DND-41 (cell line): ENCODE measurements at regions not wholly inside any gene's neighbourhood (a gene's known extent, or its start where the extent isn't known, plus 50 kb on each side); places are given as distances from the start of the nearest gene placed in this dataset.

ENCODE experiments used
- ATAC-seq: fragments of 200-7000 bp; cut with Tn5 transposase; 3 replicates; pipeline ENCODE4 v1.9.1; 2021; ENCODE audit warnings: low read depth; ENCODE audit not compliant: insufficient read depth
- DNase-seq: peaks from one replicate; pipeline ENCODE4 v3.0.0-alpha.2; 2020
- H2AFZ ChIP-seq: 2 replicates; pipeline ENCODE4 v1.6.0; 2012; ENCODE audit warnings: low read depth, low read length
- H3K27ac ChIP-seq: 2 replicates; pipeline ENCODE4 v1.5.1; 2012; ENCODE audit warnings: low read length, inconsistent platforms
- H3K27me3 ChIP-seq: fragments of 200-600 bp; sonication (generic); 2 replicates; pipeline ENCODE4 v1.6.0; 2012; ENCODE audit warnings: low read length, mild to moderate bottlenecking, inconsistent platforms; ENCODE audit not compliant: insufficient read depth, poor library complexity
- H3K36me3 ChIP-seq: 2 replicates; pipeline ENCODE4 v1.5.1; 2012; ENCODE audit warnings: low read length, inconsistent platforms; ENCODE audit not compliant: insufficient read depth
- H3K4me1 ChIP-seq: 2 replicates; pipeline ENCODE4 v1.5.1; 2012; ENCODE audit warnings: mild to moderate bottlenecking, low read length; ENCODE audit not compliant: insufficient read depth
- H3K4me2 ChIP-seq: 2 replicates; pipeline ENCODE4 v1.6.0; 2012; ENCODE audit warnings: mild to moderate bottlenecking, moderate library complexity, low read length, inconsistent platforms; ENCODE audit not compliant: insufficient read depth
- H3K4me3 ChIP-seq, 2 experiments: fragments of 200-600 bp in 1 of 2; shearing (Covaris generic) in 1 of 2; 2 replicates each; pipeline ENCODE4 v1.5.1; 2012 to 2016; ENCODE audit warnings: inconsistent platforms in 2 of 2, low read length in 2 of 2, mild to moderate bottlenecking in 2 of 2, low read depth in 1 of 2, moderate library complexity in 1 of 2
- H3K79me2 ChIP-seq: 2 replicates; pipeline ENCODE4 v1.6.0; 2012; ENCODE audit warnings: low read length, inconsistent platforms; ENCODE audit not compliant: insufficient read depth
- H3K9ac ChIP-seq: 2 replicates; pipeline ENCODE4 v1.6.0; 2012; ENCODE audit warnings: low read depth, mild to moderate bottlenecking, inconsistent platforms, low read length, moderate library complexity
- H3K9me3 ChIP-seq: 2 replicates; pipeline ENCODE4 v1.5.1; 2012; ENCODE audit warnings: low read length, moderate library complexity, mild to moderate bottlenecking, inconsistent platforms; ENCODE audit not compliant: insufficient read depth, severe bottlenecking
- H4K20me1 ChIP-seq: 2 replicates; pipeline ENCODE4 v1.6.0; 2012; ENCODE audit warnings: low read length; ENCODE audit not compliant: insufficient read depth
- CTCF ChIP-seq: IDR thresholded peaks from 2 replicates; pipeline ENCODE4 v1.5.1; 2012; ENCODE audit warnings: borderline replicate concordance, low read length, moderate library complexity, mild to moderate bottlenecking; ENCODE audit not compliant: poor library complexity, severe bottlenecking; ENCODE audit errors: extremely low read depth
- EZH2 ChIP-seq: IDR thresholded peaks from 3 replicates; pipeline ENCODE4 v1.6.1; 2012; ENCODE audit warnings: borderline replicate concordance, low read depth, mild to moderate bottlenecking, moderate library complexity, low read length, inconsistent platforms; ENCODE audit not compliant: severe bottlenecking

DNA sequence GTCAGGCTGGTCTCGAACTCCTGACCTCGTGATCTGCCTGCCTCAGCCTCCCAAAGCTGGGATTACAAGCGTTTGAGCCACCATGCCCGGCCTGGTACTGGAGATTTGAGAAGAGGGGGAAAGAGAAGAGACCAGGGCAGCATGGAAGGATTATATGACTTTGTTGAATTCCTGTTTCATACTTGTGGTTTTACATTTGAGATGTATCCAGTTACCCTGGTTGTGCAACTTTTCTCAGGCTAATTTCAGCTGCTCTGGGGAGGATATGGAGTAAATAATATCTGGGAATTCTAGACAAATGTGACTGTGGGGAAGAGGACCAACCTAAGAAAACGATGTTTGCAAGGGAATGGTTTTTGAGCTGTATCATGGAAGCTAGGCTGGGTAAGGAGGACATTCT is 89.5 kb upstream of the GREM2 start:
- H3K4me3 ChIP-seq: no peak overlapping the region
- no peaks in the 10 kb centered on the region for H3K4me1 ChIP-seq
- no peak overlapping the region for H3K27ac ChIP-seq
- no peaks in the 10 kb centered on the region for H3K36me3 ChIP-seq
- no peak overlapping the region for H2AFZ ChIP-seq
- H3K4me2 ChIP-seq: no peak overlapping the region
- H4K20me1 ChIP-seq: no peaks in the 10 kb centered on the region
- no peak overlapping the region for H3K9ac ChIP-seq
- TF ChIP-seq EZH2 (no peak), CTCF (no peak)
- H3K27me3 ChIP-seq: no peaks in the 10 kb centered on the region
- no peaks in the 10 kb centered on the region for H3K9me3 ChIP-seq
- DNase-seq: no peak
- H3K79me2 ChIP-seq: no peaks in the 10 kb centered on the region
- ATAC-seq: no peak

DNA sequence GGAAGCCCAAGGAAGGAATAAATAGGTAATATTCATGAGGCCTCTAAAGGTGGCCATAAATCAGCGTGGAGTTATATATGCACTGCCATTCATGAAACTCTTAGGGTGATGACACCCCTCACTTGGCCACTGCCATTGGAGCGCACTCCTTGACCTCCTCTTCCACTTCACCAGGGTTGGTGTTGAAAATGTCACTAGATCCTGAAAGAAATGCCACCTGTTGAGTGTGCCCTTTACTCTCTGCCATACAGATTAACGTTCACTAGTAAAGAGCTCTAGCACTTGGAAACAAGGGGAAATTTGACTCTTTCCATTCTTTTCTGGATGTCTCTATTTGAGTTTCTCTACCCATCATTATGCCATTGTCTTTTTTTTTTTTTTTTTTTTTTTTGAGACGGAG is 83.5 kb upstream of the GREM2 start:
- H3K9ac ChIP-seq: no peak overlapping the region
- H3K4me1 ChIP-seq: no peaks in the 10 kb centered on the region
- no peak overlapping the region for H3K4me3 ChIP-seq
- H3K36me3 ChIP-seq: no peaks in the 10 kb centered on the region
- ATAC-seq: no peak
- H4K20me1 ChIP-seq: no peaks in the 10 kb centered on the region
- H3K9me3 ChIP-seq: no peaks in the 10 kb centered on the region
- H3K4me2 ChIP-seq: no peak overlapping the region
- H3K79me2 ChIP-seq: no peaks in the 10 kb centered on the region
- no peak for DNase-seq
- H3K27ac ChIP-seq: no peak overlapping the region
- no peaks in the 10 kb centered on the region for H3K27me3 ChIP-seq
- no peak overlapping the region for H2AFZ ChIP-seq
- TF ChIP-seq EZH2: no peak
- no peak for TF ChIP-seq CTCF

- Histone ChIP-seq H3K4me2 (no peak overlapping the region), H3K27me3 (no peaks in the 10 kb centered on the region), H3K9me3 (no peaks in the 10 kb centered on the region), H3K36me3 (no peaks in the 10 kb centered on the region), H3K9ac (no peak overlapping the region), H2AFZ (no peak overlapping the region), H3K4me1 (no peaks in the 10 kb centered on the region), H3K27ac (no peak overlapping the region), H4K20me1 (no peaks in the 10 kb centered on the region), H3K4me3 (no peak overlapping the region), H3K79me2 (no peaks in the 10 kb centered on the region)
- TF ChIP-seq EZH2 (no peak), CTCF (no peak)
- ATAC-seq (no peak), DNase-seq (no peak)
Measured at GRCh38 chr1:240693844-240694243, 81.9 kb upstream of the GREM2 start.

GRCh38 chr1:240693036-240693435 is 81.1 kb upstream of the GREM2 start:
- TF ChIP-seq EZH2 (no peak), CTCF (no peak)
- Histone ChIP-seq H3K4me1 (no peaks in the 10 kb centered on the region), H3K9ac (no peak overlapping the region), H3K79me2 (no peaks in the 10 kb centered on the region), H3K27me3 (no peaks in the 10 kb centered on the region), H3K9me3 (no peaks in the 10 kb centered on the region), H3K36me3 (no peaks in the 10 kb centered on the region), H4K20me1 (no peaks in the 10 kb centered on the region), H3K4me3 (no peak overlapping the region), H2AFZ (no peak overlapping the region), H3K27ac (no peak overlapping the region), H3K4me2 (no peak overlapping the region)
- ATAC-seq (no peak), DNase-seq (no peak)
